ENCODE measurements at regions not wholly inside any gene's neighbourhood (a gene's known extent, or its start where the extent isn't known, plus 50 kb on each side); places are given as distances from the start of the nearest gene placed in this dataset.

- no peak for TF ChIP-seq CTCF (IDR thresholded peaks at IDR 0.05 in 2 of 3, conservative IDR thresholded peaks at IDR 0.05 in 1 of 3; ENCODE audit: control insufficient read depth in 2 of 3, extremely low read depth in 1 of 3, insufficient read depth in 1 of 3, low read depth in 3 of 3, low read length in 3 of 3)
- no peak for TF ChIP-seq SREBF2 (IDR thresholded peaks at IDR 0.05; ENCODE audit: low read length)
- TF ChIP-seq EZH2 (IDR thresholded peaks at IDR 0.05; ENCODE audit: borderline replicate concordance, control insufficient read depth, low read depth, low read length), result no peak
- TF ChIP-seq MAX (IDR thresholded peaks at IDR 0.05; ENCODE audit: low read depth, low read length), result no peak
- TF ChIP-seq ATF2 (IDR thresholded peaks at IDR 0.05; ENCODE audit: low read length), result no peak
- no peak for TF ChIP-seq RFX5 (IDR thresholded peaks at IDR 0.05; ENCODE audit: low read depth, low read length)
- TF ChIP-seq EP300 (IDR thresholded peaks at IDR 0.05; ENCODE audit: borderline replicate concordance in 1 of 2, control insufficient read depth in 1 of 2, low read depth in 2 of 2, low read length in 2 of 2), result no peak
Observed at GRCh38 chr7:46215987-46216567, 295.0 kb upstream of the IGFBP3 start.
